Thoracic aorta (tissue), 2 donors: ENCODE measurements at regions not wholly inside any gene's neighbourhood (a gene's known extent, or its start where the extent isn't known, plus 50 kb on each side); places are given as distances from the start of the nearest gene placed in this dataset.
A peak's percentile ranks its signal among the peaks of the same experiment; 100 is the strongest.
"Not testable (repeated sequence)": the region's sequence is repeated elsewhere in the genome, so short reads cannot be mapped to it uniquely, and the experiment has no call there.

Experiments used
- ATAC-seq: fragments of 150-250 bp; one replicate; pipeline ENCODE4 v1.8.0; 2017; ENCODE audit warnings: low read depth; ENCODE audit not compliant: insufficient number of reproducible peaks, low FRiP score
- DNase-seq: peaks from one replicate; pipeline ENCODE4 v3.0.0-alpha.2; 2020; ENCODE audit warnings: low spot score
- H3K27ac ChIP-seq, 2 donors: fragments of 200-600 bp; sonication (generic); 1 replicate in 1 of 2; 2 replicates in 1 of 2; pipeline ENCODE4 v1.5.1; 2016; ENCODE audit warnings: mild to moderate bottlenecking in 2 of 2, moderate library complexity in 2 of 2
- H3K27me3 ChIP-seq: fragments of 200-600 bp; sonication (generic); replicated peaks from 2 replicates; pipeline ENCODE4 v1.6.0; 2016; ENCODE audit warnings: mild to moderate bottlenecking; ENCODE audit not compliant: insufficient read depth
- H3K36me3 ChIP-seq: fragments of 200-600 bp; sonication (generic); one replicate; pipeline ENCODE4 v1.5.1; 2016
- H3K4me1 ChIP-seq, 2 donors: fragments of 200-600 bp; sonication (generic); 1 replicate in 1 of 2; 2 replicates in 1 of 2; pipeline versions ENCODE4 v1.5.1 to v1.6.0; 2016; ENCODE audit warnings: low read depth in 2 of 2, mild to moderate bottlenecking in 1 of 2; ENCODE audit not compliant: control insufficient read depth in 1 of 2
- H3K4me3 ChIP-seq: fragments of 200-600 bp; sonication (generic); 2 replicates; pipeline ENCODE4 v1.5.1; 2016; ENCODE audit warnings: mild to moderate bottlenecking
- H3K9me3 ChIP-seq: fragments of 200-600 bp; sonication (generic); 2 replicates; pipeline ENCODE4 v1.5.1; 2016
- TF ChIP-seq, protein P1 (sequence below): fragments of 200-600 bp; sonication (generic); IDR thresholded peaks from one replicate; pipeline ENCODE4 v1.5.1; 2019; ENCODE audit warnings: antibody characterized with exemption

DNA sequence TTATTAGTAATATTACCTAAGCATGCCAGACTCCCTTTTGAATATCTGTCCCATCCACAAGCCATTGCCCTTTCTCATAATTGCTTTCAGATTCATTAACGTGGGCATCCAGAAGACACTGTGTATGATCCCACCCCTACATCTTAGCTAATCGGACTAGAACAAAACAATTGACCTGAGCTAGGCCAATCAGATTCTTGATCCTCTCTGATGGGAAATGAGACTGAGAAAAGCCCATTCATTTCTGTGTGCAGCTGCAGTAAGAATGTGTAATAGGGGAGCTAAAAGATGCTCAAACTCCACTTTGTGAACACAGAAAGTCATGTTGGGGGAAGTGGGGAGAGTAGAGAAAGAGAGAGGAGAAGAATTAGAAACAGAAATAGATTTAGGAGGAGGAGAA is 281.7 kb upstream of the G2E3 start:
- TF ChIP-seq, protein P1, sequence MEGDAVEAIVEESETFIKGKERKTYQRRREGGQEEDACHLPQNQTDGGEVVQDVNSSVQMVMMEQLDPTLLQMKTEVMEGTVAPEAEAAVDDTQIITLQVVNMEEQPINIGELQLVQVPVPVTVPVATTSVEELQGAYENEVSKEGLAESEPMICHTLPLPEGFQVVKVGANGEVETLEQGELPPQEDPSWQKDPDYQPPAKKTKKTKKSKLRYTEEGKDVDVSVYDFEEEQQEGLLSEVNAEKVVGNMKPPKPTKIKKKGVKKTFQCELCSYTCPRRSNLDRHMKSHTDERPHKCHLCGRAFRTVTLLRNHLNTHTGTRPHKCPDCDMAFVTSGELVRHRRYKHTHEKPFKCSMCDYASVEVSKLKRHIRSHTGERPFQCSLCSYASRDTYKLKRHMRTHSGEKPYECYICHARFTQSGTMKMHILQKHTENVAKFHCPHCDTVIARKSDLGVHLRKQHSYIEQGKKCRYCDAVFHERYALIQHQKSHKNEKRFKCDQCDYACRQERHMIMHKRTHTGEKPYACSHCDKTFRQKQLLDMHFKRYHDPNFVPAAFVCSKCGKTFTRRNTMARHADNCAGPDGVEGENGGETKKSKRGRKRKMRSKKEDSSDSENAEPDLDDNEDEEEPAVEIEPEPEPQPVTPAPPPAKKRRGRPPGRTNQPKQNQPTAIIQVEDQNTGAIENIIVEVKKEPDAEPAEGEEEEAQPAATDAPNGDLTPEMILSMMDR: no peak
- H3K4me3 ChIP-seq: no peak overlapping the region
- no peaks in the 10 kb centered on the region for H3K4me1 ChIP-seq
- ATAC-seq: no peak
- no peaks in the 10 kb centered on the region for H3K27me3 ChIP-seq
- H3K27ac ChIP-seq: no peak overlapping the region
- no peaks in the 10 kb centered on the region for H3K9me3 ChIP-seq
- H3K36me3 ChIP-seq: no peaks in the 10 kb centered on the region
- no peak for DNase-seq

DNA sequence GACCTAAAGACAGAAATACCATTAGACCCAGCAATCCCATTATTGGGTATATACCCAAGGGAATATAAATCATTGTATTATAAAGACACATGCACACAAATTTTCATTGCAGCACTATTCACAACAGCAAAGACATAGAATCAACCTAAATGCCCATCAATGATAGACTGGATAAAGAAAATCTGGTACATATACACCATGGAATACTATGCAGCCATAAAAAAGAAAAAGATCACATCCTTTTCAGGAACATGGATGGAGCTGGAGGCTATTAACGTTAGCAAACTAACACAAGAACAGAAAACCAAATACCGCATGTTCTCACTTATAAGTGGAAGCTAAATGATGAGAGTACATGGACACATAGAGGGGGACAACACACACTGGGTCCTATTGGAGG is 280.1 kb upstream of the G2E3 start:
- ATAC-seq: not testable (repeated sequence)

DNA sequence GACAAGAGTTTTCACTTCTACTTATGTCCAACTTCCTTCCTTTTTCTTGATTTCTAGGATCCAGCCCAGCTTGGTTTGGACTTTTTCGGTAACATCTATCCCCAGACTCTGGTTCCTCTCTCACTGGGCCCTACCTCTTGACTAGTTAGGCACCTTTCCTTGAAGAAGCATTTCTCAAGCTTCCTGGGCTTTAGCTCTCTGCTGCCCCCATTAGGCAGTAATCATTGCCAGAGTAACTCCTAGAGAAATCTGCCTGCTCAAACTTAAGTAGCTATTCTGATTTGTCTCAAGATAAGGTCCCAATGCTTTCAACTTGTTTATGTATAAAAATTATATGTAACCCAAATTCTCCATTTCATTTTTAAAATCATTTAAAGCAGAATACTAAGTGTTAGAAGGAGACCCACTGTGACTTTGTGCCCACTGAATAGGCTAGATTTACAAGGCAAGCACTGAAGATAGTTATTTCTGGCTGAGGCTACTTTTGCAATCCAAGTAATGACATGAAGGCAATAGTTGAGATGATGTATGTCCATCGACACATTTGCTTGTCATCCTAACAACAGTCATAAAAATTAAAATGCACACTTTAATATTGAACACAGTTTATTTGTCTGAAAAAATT is 275.0 kb upstream of the G2E3 start:
- no peak overlapping the region for H3K4me3 ChIP-seq
- H3K4me1 ChIP-seq: no peaks in the 10 kb centered on the region
- TF ChIP-seq, protein P1: peak; percentile 31
- ATAC-seq: no peak
- H3K36me3 ChIP-seq: no peaks in the 10 kb centered on the region
- H3K27ac ChIP-seq: no peak overlapping the region
- no peaks in the 10 kb centered on the region for H3K27me3 ChIP-seq
- no peak for DNase-seq
- H3K9me3 ChIP-seq: no peaks in the 10 kb centered on the region

More for the DNA sequence above, 280.1 kb upstream of the G2E3 start:
- H3K4me3 ChIP-seq, H3K9me3 ChIP-seq, DNase-seq, H3K4me1 ChIP-seq, H3K27ac ChIP-seq, H3K36me3 ChIP-seq, H3K27me3 ChIP-seq: not testable (repeated sequence)

DNA sequence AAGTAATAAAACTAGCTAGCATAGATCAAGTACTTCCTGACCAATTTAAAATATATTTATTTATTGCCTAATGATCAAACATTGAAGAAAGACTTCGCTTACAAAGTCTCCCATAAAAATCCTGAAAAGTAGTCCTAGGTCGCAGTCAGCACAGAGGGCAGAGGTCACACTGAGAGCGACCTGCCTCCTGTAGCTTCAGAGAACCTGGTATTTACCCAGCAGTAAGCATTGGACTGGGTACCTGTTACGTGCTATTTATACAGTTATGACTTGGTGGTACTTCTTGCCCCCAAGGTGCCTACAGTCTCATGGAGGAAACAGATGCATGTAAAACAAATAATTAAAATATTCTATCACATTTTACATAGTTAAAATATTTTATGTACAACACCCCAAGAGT is 274.1 kb upstream of the G2E3 start:
- H3K4me1 ChIP-seq: no peaks in the 10 kb centered on the region
- TF ChIP-seq, protein P1: no peak
- DNase-seq: no peak

DNA sequence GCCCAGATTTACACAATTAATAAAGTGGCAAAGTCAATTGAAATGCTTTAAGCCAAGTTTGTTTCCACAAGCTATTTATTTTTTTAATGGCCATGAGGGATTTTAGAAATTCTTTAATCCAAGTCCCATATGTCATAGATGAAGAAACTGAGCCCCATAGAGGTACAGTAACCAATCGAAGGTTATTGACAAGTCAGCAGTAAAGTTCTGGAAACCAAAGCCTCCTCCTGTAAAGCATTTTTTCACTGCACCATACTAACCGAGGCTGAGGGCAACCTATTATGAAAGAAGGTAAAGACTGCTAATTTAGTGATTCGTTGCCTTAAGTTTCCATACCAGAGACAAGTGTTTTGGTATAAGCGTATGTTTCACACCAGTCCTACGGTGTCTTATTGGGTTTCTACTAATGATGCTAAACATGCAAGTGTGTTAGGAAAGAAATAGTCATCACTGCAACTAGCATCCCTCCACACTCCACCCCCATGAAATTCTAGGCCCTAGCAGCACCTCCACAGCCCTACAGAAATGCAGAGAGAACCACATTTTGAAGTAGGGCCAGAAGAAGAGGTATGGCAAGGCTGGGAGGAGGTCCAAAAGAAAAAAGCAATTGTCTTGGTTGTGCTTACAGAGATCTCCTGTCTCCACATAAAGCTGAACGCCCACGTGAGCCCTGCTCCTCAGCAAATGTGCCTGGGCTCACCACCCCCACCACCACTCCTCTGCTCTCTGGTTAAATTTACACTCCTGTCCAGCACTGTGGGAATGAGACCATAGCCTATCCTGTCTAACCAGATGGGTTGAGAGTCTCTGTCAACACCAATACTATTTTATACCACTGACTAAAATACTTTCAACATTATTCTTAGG is 271.1 kb upstream of the G2E3 start:
- H3K9me3 ChIP-seq: no peaks in the 10 kb centered on the region
- H3K36me3 ChIP-seq: no peaks in the 10 kb centered on the region
- H3K4me3 ChIP-seq: no peak overlapping the region
- H3K4me1 ChIP-seq: no peaks in the 10 kb centered on the region
- H3K27me3 ChIP-seq: no peaks in the 10 kb centered on the region
- TF ChIP-seq, protein P1: no peak
- DNase-seq: no peak
- no peak for ATAC-seq
- H3K27ac ChIP-seq: no peak overlapping the region

More for the DNA sequence above, 274.1 kb upstream of the G2E3 start:
- no peaks in the 10 kb centered on the region for H3K27me3 ChIP-seq
- no peak overlapping the region for H3K4me3 ChIP-seq
- H3K27ac ChIP-seq: no peak overlapping the region
- no peaks in the 10 kb centered on the region for H3K36me3 ChIP-seq
- H3K9me3 ChIP-seq: no peaks in the 10 kb centered on the region
- ATAC-seq: no peak
